CD14-positive monocyte (primary cell): ENCODE measurements at regions not wholly inside any gene's neighbourhood (a gene's known extent, or its start where the extent isn't known, plus 50 kb on each side); places are given as distances from the start of the nearest gene placed in this dataset.

Experiments used
- DNase-seq, 3 donors: peaks; one replicate each; pipeline ENCODE4 v3.0.0-alpha.2; 2011 to 2022
- H2AFZ ChIP-seq: 2 replicates; pipeline ENCODE4 v1.6.0; 2012; ENCODE audit warnings: mild to moderate bottlenecking, low read depth, low read length, inconsistent platforms; ENCODE audit not compliant: insufficient read depth, poor library complexity, severe bottlenecking
- H3K27ac ChIP-seq, 2 donors: 1 replicate in 1 of 2; 2 replicates in 1 of 2; pipeline ENCODE4 v1.5.1; 2012 to 2013; ENCODE audit warnings: low read length in 2 of 2, control low read depth in 1 of 2, inconsistent platforms in 1 of 2, low read depth in 1 of 2, mild to moderate bottlenecking in 1 of 2
- H3K27me3 ChIP-seq, 2 donors: one replicate each; pipeline versions ENCODE4 v1.6.0 to v1.6.1; 2011 to 2013; ENCODE audit warnings: low read length in 2 of 2; ENCODE audit not compliant: control insufficient read depth in 2 of 2, insufficient read depth in 2 of 2
- H3K36me3 ChIP-seq, 2 donors: replicated peaks in 1 of 2; 1 replicate in 1 of 2; 2 replicates in 1 of 2; pipeline versions ENCODE4 v1.5.1 to v1.6.1; 2012 to 2013; ENCODE audit warnings: low read length in 2 of 2, control low read depth in 1 of 2, inconsistent platforms in 1 of 2, mild to moderate bottlenecking in 1 of 2; ENCODE audit not compliant: insufficient read depth in 2 of 2, control insufficient read depth in 1 of 2
- H3K4me1 ChIP-seq, 2 donors: 1 replicate in 1 of 2; 2 replicates in 1 of 2; pipeline versions ENCODE4 v1.5.1 to v1.6.1; 2012 to 2013; ENCODE audit warnings: low read length in 2 of 2, control low read depth in 1 of 2, inconsistent platforms in 1 of 2, mild to moderate bottlenecking in 1 of 2, moderate library complexity in 1 of 2; ENCODE audit not compliant: insufficient read depth in 2 of 2, control insufficient read depth in 1 of 2
- H3K4me2 ChIP-seq: replicated peaks from 2 replicates; pipeline ENCODE3; 2012; ENCODE audit warnings: low read length, moderate library complexity, mild to moderate bottlenecking; ENCODE audit not compliant: poor library complexity, severe bottlenecking; ENCODE audit errors: extremely low read depth
- H3K4me3 ChIP-seq, 3 experiments: fragments of 200-600 bp in 1 of 3; sonication (generic) in 1 of 3; replicated peaks in 1 of 3; 1 replicate in 2 of 3; 2 replicates in 1 of 3; pipeline ENCODE4 v1.5.1; 2011 to 2013; ENCODE audit warnings: low read length in 3 of 3, mild to moderate bottlenecking in 3 of 3, control low read depth in 2 of 3, low read depth in 2 of 3, inconsistent platforms in 1 of 3, moderate library complexity in 1 of 3
- H3K79me2 ChIP-seq: 2 replicates; pipeline ENCODE4 v1.6.0; 2012; ENCODE audit warnings: mild to moderate bottlenecking, control low read depth, inconsistent platforms, low read length, moderate library complexity; ENCODE audit not compliant: insufficient read depth
- H3K9ac ChIP-seq: 2 replicates; pipeline ENCODE4 v1.6.0; 2017; ENCODE audit warnings: low read length, mild to moderate bottlenecking; ENCODE audit not compliant: insufficient read depth, poor library complexity, severe bottlenecking
- H3K9me3 ChIP-seq, 2 donors: replicated peaks in 1 of 2; 1 replicate in 1 of 2; 2 replicates in 1 of 2; pipeline versions ENCODE4 v1.5.1 to v1.6.1; 2012 to 2013; ENCODE audit warnings: low read length in 2 of 2, control low read depth in 1 of 2; ENCODE audit not compliant: control insufficient read depth in 1 of 2, insufficient read depth in 1 of 2
- H4K20me1 ChIP-seq: 2 replicates; pipeline ENCODE4 v1.6.0; 2012; ENCODE audit warnings: mild to moderate bottlenecking, low read length, control low read depth, moderate library complexity; ENCODE audit not compliant: insufficient read depth
- H3K27ac Mint-ChIP-seq, 7 donors: one replicate each; pipeline ENCODE4 v1.8.0; 2020; ENCODE audit warnings: mild to moderate bottlenecking in 7 of 7, mixed read lengths in 7 of 7, moderate library complexity in 6 of 7, inconsistent platforms in 2 of 7
- H3K27me3 Mint-ChIP-seq, 3 donors: one replicate each; pipeline ENCODE4 v1.8.0; 2021 to 2022; ENCODE audit warnings: low read depth in 3 of 3, mild to moderate bottlenecking in 3 of 3, mixed read lengths in 3 of 3, moderate library complexity in 3 of 3, inconsistent platforms in 1 of 3
- H3K36me3 Mint-ChIP-seq, 2 donors: one replicate each; pipeline ENCODE4 v1.8.0; 2020; ENCODE audit warnings: mixed read lengths in 2 of 2, inconsistent platforms in 1 of 2, mild to moderate bottlenecking in 1 of 2
- H3K4me1 Mint-ChIP-seq: one replicate; pipeline ENCODE4 v1.8.0; 2020; ENCODE audit warnings: mild to moderate bottlenecking, mixed read lengths
- H3K4me3 Mint-ChIP-seq, 2 donors: one replicate each; pipeline ENCODE4 v1.8.0; 2020; ENCODE audit warnings: mild to moderate bottlenecking in 2 of 2, mixed read lengths in 2 of 2, moderate library complexity in 1 of 2
- H3K9me3 Mint-ChIP-seq, 7 donors: one replicate each; pipeline ENCODE4 v1.8.0; 2020 to 2022; ENCODE audit warnings: mixed read lengths in 7 of 7, mild to moderate bottlenecking in 6 of 7, moderate library complexity in 6 of 7, inconsistent platforms in 2 of 7
- CTCF ChIP-seq: fragments of 200-600 bp; IDR thresholded peaks from one replicate; pipeline ENCODE4 v1.8.0; 2022; ENCODE audit warnings: antibody characterized with exemption, mild to moderate bottlenecking
- WGBS: methylation state at CpG from one replicate; pipeline ENCODE4 v1.1.5; 2013; ENCODE audit warnings: missing lambda C conversion rate; ENCODE audit not compliant: insufficient coverage; 5-methylcytosine and 5-hydroxymethylcytosine counted together
- intact Hi-C, 2 donors: fragments of 100-400 bp; cut with micrococcal nuclease; formaldehyde crosslinking; loops; one replicate each; pipeline versions ENCODE4 v1.15.0 to v1.15.1; 2023

GRCh38 chr5:30620481-30621085, 572.9 kb upstream of the CDH6 start:
- no peak overlapping the region for H3K4me3 Mint-ChIP-seq
- Histone ChIP-seq H2AFZ (no peak overlapping the region), H3K79me2 (no peaks in the 10 kb centered on the region), H4K20me1 (no peaks in the 10 kb centered on the region), H3K27ac (no peak overlapping the region), H3K9me3 (peaks cover 16 to 20% of the 10 kb centered on the region in 2 donors), H3K9ac (no peak overlapping the region), H3K36me3 (no peaks in the 10 kb centered on the region), H3K4me3 (no peak overlapping the region), H3K27me3 (no peaks in the 10 kb centered on the region), H3K4me2 (no peak overlapping the region), H3K4me1 (no peaks in the 10 kb centered on the region)
- no peaks in the 10 kb centered on the region for H3K4me1 Mint-ChIP-seq
- peaks cover 0 to 10% (median 5%) of the 10 kb centered on the region in 7 donors for H3K9me3 Mint-ChIP-seq
- intact Hi-C loops = no loop called here
- no peaks in the 10 kb centered on the region for H3K36me3 Mint-ChIP-seq
- DNase-seq = no peak
- no peak for TF ChIP-seq CTCF
- no peak overlapping the region for H3K27ac Mint-ChIP-seq
- H3K27me3 Mint-ChIP-seq = no peaks in the 10 kb centered on the region
- 69% methylated on average over 2 of the region's 2 CpGs for WGBS

DNA sequence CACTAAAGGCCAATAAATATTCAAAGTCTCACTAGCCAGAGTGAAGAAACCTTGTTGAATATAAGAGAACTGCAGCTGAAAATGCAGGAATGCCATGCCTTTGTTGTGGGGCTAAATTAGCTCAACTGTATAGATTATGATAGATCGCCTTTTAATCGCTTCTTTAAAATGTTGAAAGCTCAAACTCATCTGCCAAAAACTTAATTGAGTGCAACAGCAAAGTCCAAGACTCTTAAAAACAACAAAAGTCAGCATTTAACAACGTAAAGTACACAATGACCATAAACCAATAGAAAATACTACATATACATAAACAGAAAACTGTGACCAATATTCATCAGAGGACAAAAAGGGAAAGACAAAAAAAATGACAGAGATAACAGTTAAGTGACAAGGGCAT, 585.0 kb upstream of the CDH6 start:
- H3K36me3 Mint-ChIP-seq = no peaks in the 10 kb centered on the region
- no peak overlapping the region for H2AFZ ChIP-seq
- H3K4me1 ChIP-seq = no peaks in the 10 kb centered on the region
- no CpG with 5 or more reads among the region's 3 CpGs for WGBS
- no peaks in the 10 kb centered on the region for H3K27me3 Mint-ChIP-seq
- H3K4me3 Mint-ChIP-seq = no peak overlapping the region
- intact Hi-C loops = no loop called here
- DNase-seq = no peak
- no peaks in the 10 kb centered on the region for H3K36me3 ChIP-seq
- H3K4me2 ChIP-seq = no peak overlapping the region
- peaks cover 0 to 3% (median under 1%) of the 10 kb centered on the region in 7 donors for H3K9me3 Mint-ChIP-seq
- no peak overlapping the region for H3K27ac ChIP-seq
- no peaks in the 10 kb centered on the region for H3K4me1 Mint-ChIP-seq
- H3K9me3 ChIP-seq = peaks cover 0 to 16% of the 10 kb centered on the region in 2 donors
- H4K20me1 ChIP-seq = no peaks in the 10 kb centered on the region
- TF ChIP-seq CTCF = no peak
- no peak overlapping the region for H3K9ac ChIP-seq
- H3K27me3 ChIP-seq = no peaks in the 10 kb centered on the region
- H3K79me2 ChIP-seq = no peaks in the 10 kb centered on the region
- H3K27ac Mint-ChIP-seq = no peak overlapping the region
- no peak overlapping the region for H3K4me3 ChIP-seq
